Retinal pigment epithelial cell (primary cell): ENCODE measurements at regions not wholly inside any gene's neighbourhood (a gene's known extent, or its start where the extent isn't known, plus 50 kb on each side); places are given as distances from the start of the nearest gene placed in this dataset.

Experiments used
- DNase-seq: peaks from one replicate; pipeline ENCODE4 v3.0.0-alpha.2; 2010; ENCODE audit warnings: low read depth
- H3K4me3 ChIP-seq: 2 replicates; pipeline ENCODE4 v1.5.1; 2011; ENCODE audit warnings: mild to moderate bottlenecking, low read length, control low read depth, moderate library complexity
- CTCF ChIP-seq: conservative IDR thresholded peaks from 2 replicates; pipeline ENCODE4 v1.5.1; 2011; ENCODE audit warnings: low read depth, low read length, control low read depth, inconsistent platforms

- H3K4me3 ChIP-seq = no peak overlapping the region
- no peak for TF ChIP-seq CTCF
- no peak for DNase-seq
Observed at GRCh38 chrX:4175221-4175620, 461.8 kb upstream of the PRKX start.

GRCh38 chrX:4173743-4174142 lies 460.3 kb upstream of the PRKX start:
- no peak for TF ChIP-seq CTCF
- no peak overlapping the region for H3K4me3 ChIP-seq
- DNase-seq = no peak

GRCh38 chrX:4151798-4152197 lies 438.3 kb upstream of the PRKX start:
- TF ChIP-seq CTCF = no peak
- H3K4me3 ChIP-seq = no peak overlapping the region
- no peak for DNase-seq

- no peak for TF ChIP-seq CTCF
- DNase-seq = no peak
- H3K4me3 ChIP-seq = no peak overlapping the region
Observed at GRCh38 chrX:4150259-4150658, 436.8 kb upstream of the PRKX start.

- no peak for DNase-seq
- no peak overlapping the region for H3K4me3 ChIP-seq
- no peak for TF ChIP-seq CTCF
Observed at GRCh38 chrX:4129626-4130025, 416.2 kb upstream of the PRKX start.

GRCh38 chrX:4118666-4119530 lies 405.4 kb upstream of the PRKX start:
- no peak overlapping the region for H3K4me3 ChIP-seq
- DNase-seq = no peak
- TF ChIP-seq CTCF = no peak

GRCh38 chrX:4110964-4111363 lies 397.5 kb upstream of the PRKX start:
- no peak for TF ChIP-seq CTCF
- H3K4me3 ChIP-seq = no peak overlapping the region
- DNase-seq = no peak
